Medulla oblongata (tissue), 1 donor: ENCODE measurements at regions not wholly inside any gene's neighbourhood (a gene's known extent, or its start where the extent isn't known, plus 50 kb on each side); places are given as distances from the start of the nearest gene placed in this dataset.
A peak's percentile ranks its signal among the peaks of the same experiment; 100 is the strongest.
"Not testable (repeated sequence)": the region's sequence is repeated elsewhere in the genome, so short reads cannot be mapped to it uniquely, and the experiment has no call there.

ENCODE experiments used
- DNase-seq: peaks from one replicate; pipeline ENCODE4 v3.0.0-alpha.2; 2015; ENCODE audit errors: extremely low spot score

GRCh38 chr10:45515630-45516029 is 141.6 kb downstream of the ALOX5 start:
- DNase-seq, result no peak

- DNase-seq, result peak; percentile 78
These were observed 140.6 kb downstream of the ALOX5 start for GRCh38 chr10:45514291-45515270.

- peak; percentile 39 for DNase-seq
These were observed 139.5 kb downstream of the ALOX5 start for GRCh38 chr10:45513551-45513950.

GRCh38 chr10:45511926-45512325 is 137.9 kb downstream of the ALOX5 start:
- DNase-seq, result not testable (repeated sequence)

GRCh38 chr10:45509491-45509890 is 135.5 kb downstream of the ALOX5 start:
- no peak for DNase-seq

GRCh38 chr10:45505311-45505710 is 131.3 kb downstream of the ALOX5 start:
- DNase-seq, result no peak

- no peak for DNase-seq
These were observed 128.4 kb downstream of the ALOX5 start for GRCh38 chr10:45502458-45502857.

- no peak for DNase-seq
These were observed 127.8 kb downstream of the ALOX5 start for GRCh38 chr10:45501791-45502190.

- no peak for DNase-seq
These were observed 126.8 kb downstream of the ALOX5 start for GRCh38 chr10:45500798-45501197.

GRCh38 chr10:45500304-45500703 is 126.3 kb downstream of the ALOX5 start:
- no peak for DNase-seq

GRCh38 chr10:45495438-45496152 is 121.6 kb downstream of the ALOX5 start:
- no peak for DNase-seq
